GM21825 (cell line): ENCODE measurements at regions not wholly inside any gene's neighbourhood (a gene's known extent, or its start where the extent isn't known, plus 50 kb on each side); places are given as distances from the start of the nearest gene placed in this dataset.
"Not testable (repeated sequence)": the region's sequence is repeated elsewhere in the genome, so short reads cannot be mapped to it uniquely, and the experiment has no call there.

Experiments
- ATAC-seq: cut with Tn5 transposase; IDR thresholded peaks from one replicate; pipeline ENCODE4 v1.9.1; 2021; ENCODE audit warnings: mild to moderate bottlenecking, moderate library complexity; ENCODE audit not compliant: unreplicated experiment

DNA sequence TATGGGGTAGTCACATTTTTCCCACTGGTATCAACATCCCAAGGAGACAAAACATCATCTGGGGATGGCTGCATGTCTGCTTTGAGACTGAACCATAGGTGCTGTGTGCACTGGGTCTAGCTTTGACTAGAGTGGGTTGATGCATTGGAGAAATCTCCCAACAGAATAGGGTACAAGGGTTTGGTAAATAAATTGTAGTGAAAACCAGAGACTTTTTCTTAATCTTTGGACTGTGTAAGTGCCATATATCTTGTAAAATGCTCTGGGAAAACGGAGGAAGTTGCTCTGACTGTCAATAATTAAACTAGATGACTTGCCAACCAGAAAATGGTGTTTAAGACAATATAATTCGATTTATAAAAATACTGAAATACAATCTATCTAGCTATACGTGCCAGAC lies 1064.0 kb upstream of the SLIT2 start:
- ATAC-seq = no peak

- no peak for ATAC-seq
Measured at GRCh38 chr4:19187096-19187495, 1064.6 kb upstream of the SLIT2 start.

- not testable (repeated sequence) for ATAC-seq
Measured at GRCh38 chr4:19181631-19182030, 1070.1 kb upstream of the SLIT2 start.

GRCh38 chr4:19178835-19179234 lies 1072.9 kb upstream of the SLIT2 start:
- no peak for ATAC-seq

- ATAC-seq = no peak
Measured at GRCh38 chr4:19177616-19178015, 1074.1 kb upstream of the SLIT2 start.

- ATAC-seq = no peak
Measured at GRCh38 chr4:19171832-19172231, 1079.9 kb upstream of the SLIT2 start.

DNA sequence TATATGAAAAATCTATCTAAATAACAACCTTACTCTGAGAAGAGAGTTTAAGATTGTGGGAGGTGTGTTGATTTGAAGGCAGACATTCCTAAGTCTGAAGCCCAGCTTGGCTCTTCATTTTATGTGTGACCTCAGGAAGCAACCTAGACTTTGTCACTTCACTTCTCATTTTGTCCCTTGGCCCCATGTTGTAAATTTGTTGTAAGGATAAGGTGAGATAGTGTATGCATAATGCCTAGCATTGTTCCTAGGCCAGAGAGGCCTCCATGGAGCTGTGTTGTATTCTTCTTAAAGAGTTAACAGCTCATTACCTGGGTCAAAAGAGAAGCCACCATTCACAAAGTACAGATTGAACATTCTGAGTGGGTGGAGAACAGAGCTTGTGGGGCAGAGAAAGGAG lies 1084.4 kb upstream of the SLIT2 start:
- ATAC-seq = no peak

DNA sequence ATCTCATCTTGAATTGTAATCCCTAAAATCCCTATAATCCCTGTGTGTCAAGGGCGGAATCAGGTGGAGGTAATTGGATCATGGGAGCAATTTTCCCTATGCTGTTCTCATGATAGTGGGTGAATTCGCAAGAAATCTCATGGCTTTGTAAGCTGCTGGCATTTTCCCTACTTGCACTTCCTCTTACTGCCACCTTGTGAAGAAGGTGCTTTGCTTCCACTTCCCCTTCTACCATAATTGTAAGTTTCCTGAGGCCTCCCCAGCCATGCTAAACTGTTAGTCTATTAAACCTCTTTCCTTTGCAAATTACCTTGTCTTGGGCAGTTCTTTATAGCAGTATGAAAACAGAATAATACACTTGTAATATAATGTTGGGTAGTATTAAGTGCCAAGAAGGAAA lies 1087.4 kb upstream of the SLIT2 start:
- ATAC-seq = no peak

DNA sequence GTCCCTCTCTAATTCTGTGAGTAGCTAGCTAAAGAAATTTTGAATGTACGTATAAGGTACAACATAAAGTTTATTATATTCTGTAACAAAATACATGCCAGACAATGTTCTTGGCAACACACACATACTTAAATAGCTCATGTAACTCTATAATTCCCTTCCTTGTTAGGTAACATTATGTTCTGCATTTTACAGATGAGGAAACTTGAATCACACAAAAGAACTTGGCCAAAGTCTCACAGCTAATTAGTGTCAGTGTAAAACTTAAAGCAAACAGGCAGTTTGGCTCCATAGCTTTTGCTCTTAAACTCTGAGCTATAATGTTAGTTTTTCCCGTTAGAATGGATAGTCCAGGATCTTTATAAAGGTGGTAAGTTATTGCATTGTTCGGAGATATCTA lies 1091.8 kb upstream of the SLIT2 start:
- ATAC-seq = no peak

DNA sequence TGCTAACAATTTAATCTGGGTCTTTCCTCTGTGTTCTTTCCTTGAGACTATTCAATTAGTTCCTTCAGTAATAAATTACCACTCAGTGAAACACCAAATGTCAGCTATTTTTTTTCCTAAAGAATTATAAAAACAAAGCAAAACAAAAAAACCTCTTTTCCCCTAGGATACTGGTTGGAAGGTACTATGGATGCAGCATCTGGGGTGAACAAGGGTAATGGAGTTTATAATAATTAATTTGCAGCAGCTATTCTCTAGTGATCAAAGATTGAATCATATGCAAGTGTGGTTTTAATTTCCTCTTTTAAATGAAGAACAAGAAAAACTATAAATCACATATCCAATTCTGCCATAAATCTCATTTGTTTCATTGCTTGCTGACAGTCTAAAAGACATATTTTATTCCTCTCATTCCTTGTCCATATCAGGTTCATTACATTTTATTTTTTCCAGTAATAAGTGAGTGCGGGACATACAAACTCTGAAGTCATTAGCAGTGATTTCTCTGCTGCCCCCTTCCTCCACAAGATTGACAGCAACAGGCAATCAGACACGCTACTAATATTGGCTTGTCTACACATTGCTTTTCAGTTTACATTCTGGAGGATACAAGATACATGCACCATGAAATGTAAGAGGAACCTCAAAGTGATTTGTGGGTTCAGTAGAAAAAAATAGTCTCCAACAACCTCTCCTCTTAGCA lies 1093.4 kb upstream of the SLIT2 start:
- no peak for ATAC-seq

DNA sequence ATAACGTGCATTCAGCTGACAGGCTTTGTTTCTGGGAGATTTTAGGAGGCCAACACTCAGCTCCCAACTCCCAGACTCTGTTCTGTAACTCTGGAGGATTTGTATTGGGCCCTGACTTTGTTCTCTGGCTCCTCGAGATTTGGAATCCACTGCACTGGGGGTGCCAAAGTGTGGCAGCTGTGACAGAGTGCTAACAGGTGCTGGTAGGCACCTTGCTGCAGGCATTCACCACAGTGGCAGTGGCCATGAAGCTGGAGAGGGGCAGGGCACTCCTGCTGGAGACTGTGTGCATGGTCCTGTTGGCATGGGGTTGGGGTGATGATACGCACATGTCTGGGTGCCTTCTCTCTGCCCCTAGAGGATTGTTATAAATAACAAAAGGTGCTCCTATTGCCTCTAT lies 1094.9 kb upstream of the SLIT2 start:
- ATAC-seq = no peak

DNA sequence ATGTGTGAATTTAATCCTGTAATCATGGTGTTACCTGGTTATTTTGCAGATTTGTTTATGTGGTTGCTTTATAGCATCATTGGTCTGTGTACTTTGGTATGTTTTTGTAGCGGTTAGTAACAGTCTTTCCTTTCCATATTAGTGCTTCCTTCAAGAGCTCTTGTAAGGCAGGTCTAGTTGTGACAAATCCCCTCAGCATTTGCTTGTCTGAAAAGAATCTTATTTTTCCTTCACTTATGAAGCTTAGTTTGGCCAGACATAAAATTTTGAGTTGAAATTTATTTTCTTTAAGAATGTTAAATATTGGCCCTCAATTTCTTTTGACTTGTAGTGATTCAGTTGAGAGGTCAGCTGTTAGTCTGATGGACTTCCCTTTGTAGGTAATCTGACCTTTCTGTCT lies 1096.1 kb upstream of the SLIT2 start:
- ATAC-seq = no peak

DNA sequence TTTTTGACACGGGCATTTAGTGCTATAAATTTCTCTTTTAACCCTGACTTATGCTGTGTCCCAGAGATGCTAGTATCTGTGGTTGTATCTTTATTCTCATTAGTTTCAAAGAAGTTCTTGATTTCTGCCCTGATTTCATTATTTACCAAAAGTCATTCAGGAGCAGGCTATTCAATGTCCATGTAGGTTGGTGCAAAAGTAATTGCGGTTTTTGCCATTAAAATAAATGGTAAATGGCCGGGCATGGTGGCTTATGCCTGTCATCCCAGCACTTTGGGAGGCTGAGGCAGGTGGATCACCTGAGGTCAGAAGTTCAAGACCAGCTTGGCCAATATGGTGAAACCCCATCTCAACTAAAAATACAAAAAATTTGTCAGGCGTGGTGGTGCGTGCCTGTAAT lies 1097.4 kb upstream of the SLIT2 start:
- not testable (repeated sequence) for ATAC-seq

- ATAC-seq = no peak
Measured at GRCh38 chr4:19152264-19152663, 1099.4 kb upstream of the SLIT2 start.

- ATAC-seq = no peak
Measured at GRCh38 chr4:19151684-19152083, 1100.0 kb upstream of the SLIT2 start.

GRCh38 chr4:19146038-19146437 lies 1105.7 kb upstream of the SLIT2 start:
- no peak for ATAC-seq

GRCh38 chr4:19135895-19136633 lies 1114.5 kb upstream of the LCORL start:
- ATAC-seq = no peak

DNA sequence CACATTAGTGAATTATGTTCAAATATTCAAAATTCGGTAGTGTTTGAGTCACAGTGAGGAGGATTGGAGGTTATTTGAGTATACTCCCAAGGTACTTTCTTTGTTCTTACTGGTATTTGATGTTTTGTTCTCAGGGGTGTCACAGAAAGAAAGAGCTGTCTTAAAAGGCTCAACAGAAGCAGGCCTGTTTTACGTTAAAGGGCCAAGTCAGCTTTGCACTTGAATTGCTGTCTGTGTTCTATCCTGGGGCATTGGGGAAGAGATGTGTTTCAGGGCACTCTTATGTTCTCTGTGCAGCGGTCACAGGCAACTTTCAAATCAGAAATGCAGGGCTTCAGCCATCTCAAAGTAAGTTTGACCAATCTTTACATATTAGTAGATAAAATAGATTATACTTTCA lies 1113.1 kb upstream of the LCORL start:
- no peak for ATAC-seq

DNA sequence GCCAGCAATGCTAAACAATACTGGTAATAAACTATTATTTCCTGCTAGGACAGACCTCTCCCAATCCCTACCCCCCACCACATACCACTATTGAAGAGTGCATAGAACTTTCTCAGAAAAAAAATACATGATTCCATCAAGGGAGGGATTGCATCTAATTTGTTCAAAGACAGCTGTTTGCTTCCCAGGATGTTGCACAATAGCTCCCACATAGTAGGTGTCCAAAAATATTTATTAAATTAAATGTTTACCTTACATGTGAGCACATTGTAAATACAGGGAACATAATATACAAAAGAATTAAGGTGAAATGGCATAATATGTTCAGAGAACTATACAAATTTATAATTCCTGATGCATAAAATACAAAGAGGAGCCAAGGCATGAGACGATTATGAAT lies 1111.8 kb upstream of the LCORL start:
- ATAC-seq = no peak

DNA sequence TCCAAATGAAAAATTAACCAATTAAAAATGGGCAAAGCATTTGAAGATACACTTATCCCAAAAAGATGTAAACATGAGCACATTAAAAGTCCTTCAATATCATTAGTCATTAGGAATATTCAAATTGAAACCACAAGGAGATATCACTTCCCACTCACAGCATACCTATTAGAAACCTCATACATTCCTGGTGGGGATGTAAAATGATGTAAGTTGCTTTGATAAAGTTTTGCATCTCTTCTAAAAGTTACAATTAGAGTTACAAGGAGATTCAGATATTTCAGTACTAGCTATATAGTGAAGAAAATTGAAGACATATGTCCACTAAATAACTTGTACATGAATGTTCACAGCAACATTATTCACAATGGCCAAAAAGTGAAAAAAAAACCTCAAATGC lies 1109.3 kb upstream of the LCORL start:
- no peak for ATAC-seq

DNA sequence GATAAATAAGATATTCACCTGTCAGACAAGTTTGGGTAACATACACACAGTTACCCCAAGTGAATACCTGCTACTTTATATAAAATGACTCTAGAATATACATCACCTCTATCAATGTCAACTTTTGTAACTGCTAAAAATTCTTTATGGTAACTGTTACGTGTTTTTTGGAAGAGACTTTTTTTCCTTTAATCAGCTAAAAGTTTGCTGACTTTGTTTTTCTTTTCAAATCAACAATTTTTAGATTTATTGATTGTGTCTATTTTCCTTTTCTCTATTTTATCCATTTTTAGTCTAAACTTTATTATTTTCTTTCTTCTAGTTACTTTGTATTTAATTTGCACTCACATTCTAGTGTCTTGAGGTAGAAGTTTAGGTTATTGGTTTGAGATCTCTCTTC lies 1106.6 kb upstream of the LCORL start:
- ATAC-seq = no peak

GRCh38 chr4:19126903-19127302 lies 1105.3 kb upstream of the LCORL start:
- no peak for ATAC-seq

DNA sequence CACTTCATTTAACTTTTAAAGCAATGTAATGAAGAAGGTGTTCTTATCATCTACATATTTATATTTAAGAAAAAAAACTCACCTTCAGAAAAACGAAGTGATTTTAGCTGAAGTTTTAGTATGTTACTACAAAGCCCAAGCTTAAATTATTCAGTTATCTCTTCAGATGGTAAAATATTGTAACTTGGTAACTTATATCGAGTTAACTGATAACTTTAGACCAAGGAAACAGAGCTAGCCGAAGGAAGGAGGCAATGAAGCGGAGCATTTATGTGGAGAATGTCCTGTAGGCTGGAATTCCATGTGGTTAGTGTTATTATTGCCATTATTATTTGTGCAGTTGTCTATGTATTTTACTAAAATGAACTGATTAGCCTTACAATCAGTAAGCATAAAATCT lies 1102.1 kb upstream of the LCORL start:
- no peak for ATAC-seq
